ENCODE measurements at regions not wholly inside any gene's neighbourhood (a gene's known extent, or its start where the extent isn't known, plus 50 kb on each side); places are given as distances from the start of the nearest gene placed in this dataset.

DNA sequence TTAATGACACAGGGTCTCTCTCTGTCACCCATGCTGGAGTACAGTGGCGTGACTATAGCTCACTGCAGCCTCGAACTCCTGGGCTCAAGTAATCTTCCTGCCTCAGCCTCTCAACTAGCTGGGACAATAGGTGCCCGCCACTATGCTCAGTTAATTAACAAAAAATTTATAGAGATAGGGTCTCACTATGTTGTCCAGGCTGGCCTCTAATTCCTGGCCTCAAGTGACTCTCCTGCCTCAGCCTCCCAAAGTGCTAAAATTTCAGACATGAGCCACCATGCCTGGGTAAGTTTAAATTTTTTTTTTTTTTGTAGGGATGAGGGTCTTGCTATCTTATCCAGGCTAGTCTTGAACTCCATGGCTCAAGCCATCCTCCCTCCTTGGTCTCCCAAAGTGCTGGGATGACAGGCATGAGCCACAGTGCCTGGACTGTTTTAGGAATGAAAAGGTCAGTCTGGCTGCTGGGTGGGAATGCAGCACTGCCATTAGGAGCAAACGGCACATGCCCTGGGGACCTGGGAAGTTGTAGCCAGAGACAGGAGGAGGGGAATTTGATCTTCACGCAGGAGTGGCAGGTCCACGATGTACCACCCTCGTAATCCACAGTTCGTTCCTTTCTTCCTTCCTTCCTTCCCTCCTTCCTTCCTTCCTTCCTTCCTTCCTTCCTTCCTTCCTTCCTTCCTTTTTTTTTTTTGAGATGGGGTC lies 106.7 kb downstream of the HAPSTR1 start:
- TF ChIP-seq, protein P1, sequence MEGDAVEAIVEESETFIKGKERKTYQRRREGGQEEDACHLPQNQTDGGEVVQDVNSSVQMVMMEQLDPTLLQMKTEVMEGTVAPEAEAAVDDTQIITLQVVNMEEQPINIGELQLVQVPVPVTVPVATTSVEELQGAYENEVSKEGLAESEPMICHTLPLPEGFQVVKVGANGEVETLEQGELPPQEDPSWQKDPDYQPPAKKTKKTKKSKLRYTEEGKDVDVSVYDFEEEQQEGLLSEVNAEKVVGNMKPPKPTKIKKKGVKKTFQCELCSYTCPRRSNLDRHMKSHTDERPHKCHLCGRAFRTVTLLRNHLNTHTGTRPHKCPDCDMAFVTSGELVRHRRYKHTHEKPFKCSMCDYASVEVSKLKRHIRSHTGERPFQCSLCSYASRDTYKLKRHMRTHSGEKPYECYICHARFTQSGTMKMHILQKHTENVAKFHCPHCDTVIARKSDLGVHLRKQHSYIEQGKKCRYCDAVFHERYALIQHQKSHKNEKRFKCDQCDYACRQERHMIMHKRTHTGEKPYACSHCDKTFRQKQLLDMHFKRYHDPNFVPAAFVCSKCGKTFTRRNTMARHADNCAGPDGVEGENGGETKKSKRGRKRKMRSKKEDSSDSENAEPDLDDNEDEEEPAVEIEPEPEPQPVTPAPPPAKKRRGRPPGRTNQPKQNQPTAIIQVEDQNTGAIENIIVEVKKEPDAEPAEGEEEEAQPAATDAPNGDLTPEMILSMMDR (IDR thresholded peaks at IDR 0.05; ENCODE audit: insufficient read depth, low read depth, low read length): no peak
- no peak overlapping the region for H3K4me3 ChIP-seq (ENCODE audit: low read depth, low read length)
- DNase-seq (ENCODE audit: low read depth): no peak
- POLR2A ChIA-PET: no interaction called here
- no peaks in the 10 kb centered on the region for H3K27me3 ChIP-seq (ENCODE audit: control insufficient read depth, insufficient read depth, low read length)
- CTCF ChIA-PET: no interaction called here
- H3K36me3 ChIP-seq (ENCODE audit: control insufficient read depth, insufficient read depth, low read length): no peaks in the 10 kb centered on the region

DNA sequence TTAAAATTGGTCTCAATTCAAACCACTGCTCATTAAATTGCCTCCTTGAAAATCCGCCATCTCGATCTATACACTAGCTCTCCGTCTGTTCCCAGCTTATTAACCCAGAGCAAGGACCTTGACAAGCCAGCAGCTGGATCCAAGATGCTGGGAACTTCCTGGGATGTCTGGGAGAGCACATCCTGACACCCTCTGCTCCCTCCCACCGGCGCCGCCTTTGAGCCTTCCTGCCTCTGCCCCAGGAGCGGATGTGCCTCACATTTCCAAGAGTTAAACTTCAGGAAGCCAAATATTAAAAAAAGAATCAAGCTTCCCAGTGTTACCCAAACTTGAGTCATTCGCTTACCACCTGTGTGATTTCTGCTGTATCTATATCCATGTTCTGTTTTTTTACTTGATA lies 107.9 kb downstream of the HAPSTR1 start:
- DNase-seq (ENCODE audit: low read depth): no peak
- POLR2A ChIA-PET: no interaction called here
- no peak overlapping the region for H3K4me3 ChIP-seq (ENCODE audit: low read depth, low read length)
- CTCF ChIA-PET: no interaction called here
- TF ChIP-seq, protein P1 (IDR thresholded peaks at IDR 0.05; ENCODE audit: insufficient read depth, low read depth, low read length): no peak
- no peaks in the 10 kb centered on the region for H3K36me3 ChIP-seq (ENCODE audit: control insufficient read depth, insufficient read depth, low read length)
- H3K27me3 ChIP-seq (ENCODE audit: control insufficient read depth, insufficient read depth, low read length): no peaks in the 10 kb centered on the region

DNA sequence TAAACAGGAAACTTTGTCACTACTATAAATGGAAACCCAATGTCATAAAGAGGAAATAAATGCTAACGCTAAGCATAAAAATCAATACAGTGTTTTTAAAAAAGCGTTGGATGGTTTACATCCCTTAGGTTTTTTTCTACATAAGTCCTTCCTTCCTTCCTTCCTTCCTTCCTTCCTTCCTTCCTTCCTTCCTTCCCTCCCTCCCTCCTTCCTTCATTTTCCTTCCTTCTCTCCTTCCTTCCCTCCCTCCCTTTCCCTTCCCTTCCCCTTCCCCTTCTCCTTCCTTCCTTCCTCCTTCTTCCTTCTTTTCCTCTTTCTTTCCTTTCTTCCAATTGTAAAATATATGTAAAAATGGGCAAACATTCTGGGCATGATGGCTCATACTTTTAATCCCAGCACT lies 108.3 kb downstream of the HAPSTR1 start:
- no peaks in the 10 kb centered on the region for H3K27me3 ChIP-seq (ENCODE audit: control insufficient read depth, insufficient read depth, low read length)
- H3K36me3 ChIP-seq (ENCODE audit: control insufficient read depth, insufficient read depth, low read length): no peaks in the 10 kb centered on the region
- TF ChIP-seq, protein P1 (IDR thresholded peaks at IDR 0.05; ENCODE audit: insufficient read depth, low read depth, low read length): no peak
- no peak overlapping the region for H3K4me3 ChIP-seq (ENCODE audit: low read depth, low read length)
- no peak for DNase-seq (ENCODE audit: low read depth)
- ChIA-PET POLR2A (no interaction called here), CTCF (no interaction called here)

DNA sequence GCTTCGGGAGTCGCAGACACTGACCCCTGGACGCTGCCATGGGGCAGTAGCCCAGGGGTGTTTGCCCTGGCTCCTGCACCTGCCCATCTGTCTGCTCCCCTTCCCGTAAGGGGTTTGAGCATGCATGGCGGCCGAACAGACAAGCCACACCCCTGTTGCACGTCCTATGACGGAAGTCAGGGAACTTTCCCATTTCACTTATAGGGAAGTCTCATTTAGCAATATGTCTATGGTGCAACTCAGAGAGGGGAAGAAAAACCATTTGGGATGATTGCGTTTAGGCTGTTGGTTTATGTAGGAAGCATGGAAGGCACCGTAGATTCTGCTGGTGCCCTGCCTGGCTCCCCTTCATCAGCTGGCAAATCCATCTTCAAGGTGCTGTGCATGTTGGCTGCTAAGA lies 112.5 kb downstream of the HAPSTR1 start:
- ChIA-PET POLR2A (no interaction called here), CTCF (no interaction called here)
- Histone ChIP-seq H3K36me3 (ENCODE audit: control insufficient read depth, insufficient read depth, low read length) (no peaks in the 10 kb centered on the region), H3K4me3 (ENCODE audit: low read depth, low read length) (no peak overlapping the region), H3K27me3 (ENCODE audit: control insufficient read depth, insufficient read depth, low read length) (no peaks in the 10 kb centered on the region)
- TF ChIP-seq, protein P1 (IDR thresholded peaks at IDR 0.05; ENCODE audit: insufficient read depth, low read depth, low read length): no peak
- no peak for DNase-seq (ENCODE audit: low read depth)

DNA sequence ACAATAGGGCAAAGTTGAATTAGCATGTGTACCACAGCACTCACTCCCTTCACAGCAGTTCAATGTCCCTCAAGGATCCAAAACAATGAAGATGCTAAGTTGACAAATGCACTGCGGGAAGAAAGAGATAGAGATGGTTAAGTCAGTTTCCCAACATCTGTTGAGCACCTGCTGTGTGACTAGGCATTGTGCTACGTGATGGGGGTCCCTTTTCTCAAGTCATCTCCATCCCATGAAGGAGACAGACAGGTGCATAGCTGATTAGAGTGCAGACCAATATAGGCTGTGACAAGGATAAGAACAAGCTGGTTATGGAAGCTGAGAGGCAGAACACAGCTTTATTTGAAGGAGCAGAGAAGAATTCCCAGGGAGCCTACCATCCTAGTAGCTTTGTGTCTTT lies 114.2 kb downstream of the HAPSTR1 start:
- no peak for DNase-seq (ENCODE audit: low read depth)
- Histone ChIP-seq H3K36me3 (ENCODE audit: control insufficient read depth, insufficient read depth, low read length) (no peaks in the 10 kb centered on the region), H3K4me3 (ENCODE audit: low read depth, low read length) (no peak overlapping the region), H3K27me3 (ENCODE audit: control insufficient read depth, insufficient read depth, low read length) (no peaks in the 10 kb centered on the region)
- ChIA-PET POLR2A (no interaction called here), CTCF (interaction anchor here (0.6 kb wide), 1 partner anchor 39 kb away, joined by 3 read pairs; no protein-coding TSS in a partner anchor)
- TF ChIP-seq, protein P1 (IDR thresholded peaks at IDR 0.05; ENCODE audit: insufficient read depth, low read depth, low read length): no peak

Data from BJ (cell line).